ENCODE measurements at regions not wholly inside any gene's neighbourhood (a gene's known extent, or its start where the extent isn't known, plus 50 kb on each side); places are given as distances from the start of the nearest gene placed in this dataset.
A peak's percentile ranks its signal among the peaks of the same experiment; 100 is the strongest.

GRCh38 chr12:123044351-123044750, 63.9 kb downstream of the ARL6IP4 start:
- ATAC-seq (ENCODE audit: insufficient number of reproducible peaks, low FRiP score, low read depth), result no peak
- DNase-seq (ENCODE audit: low spot score), result no peak
- no peaks in the 10 kb centered on the region for H3K9me3 ChIP-seq
- peaks cover 7 to 33% of the 10 kb centered on the region in 2 donors for H3K4me1 ChIP-seq (ENCODE audit: control insufficient read depth in 1 of 2, low read depth in 2 of 2)
- peak overlapping the region; percentile 43 to 68 for H3K27ac ChIP-seq
- TF ChIP-seq, protein P1, sequence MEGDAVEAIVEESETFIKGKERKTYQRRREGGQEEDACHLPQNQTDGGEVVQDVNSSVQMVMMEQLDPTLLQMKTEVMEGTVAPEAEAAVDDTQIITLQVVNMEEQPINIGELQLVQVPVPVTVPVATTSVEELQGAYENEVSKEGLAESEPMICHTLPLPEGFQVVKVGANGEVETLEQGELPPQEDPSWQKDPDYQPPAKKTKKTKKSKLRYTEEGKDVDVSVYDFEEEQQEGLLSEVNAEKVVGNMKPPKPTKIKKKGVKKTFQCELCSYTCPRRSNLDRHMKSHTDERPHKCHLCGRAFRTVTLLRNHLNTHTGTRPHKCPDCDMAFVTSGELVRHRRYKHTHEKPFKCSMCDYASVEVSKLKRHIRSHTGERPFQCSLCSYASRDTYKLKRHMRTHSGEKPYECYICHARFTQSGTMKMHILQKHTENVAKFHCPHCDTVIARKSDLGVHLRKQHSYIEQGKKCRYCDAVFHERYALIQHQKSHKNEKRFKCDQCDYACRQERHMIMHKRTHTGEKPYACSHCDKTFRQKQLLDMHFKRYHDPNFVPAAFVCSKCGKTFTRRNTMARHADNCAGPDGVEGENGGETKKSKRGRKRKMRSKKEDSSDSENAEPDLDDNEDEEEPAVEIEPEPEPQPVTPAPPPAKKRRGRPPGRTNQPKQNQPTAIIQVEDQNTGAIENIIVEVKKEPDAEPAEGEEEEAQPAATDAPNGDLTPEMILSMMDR (IDR thresholded peaks at IDR 0.05), result no peak
- no peak overlapping the region for H3K4me3 ChIP-seq
- no peaks in the 10 kb centered on the region for H3K36me3 ChIP-seq
- H3K27me3 ChIP-seq (replicated peaks; ENCODE audit: insufficient read depth), result no peaks in the 10 kb centered on the region

- TF ChIP-seq, protein P1 (IDR thresholded peaks at IDR 0.05), result peak; percentile 79
- Histone ChIP-seq H3K4me3 (peak overlapping the region; percentile 10), H3K36me3 (no peaks in the 10 kb centered on the region), H3K27ac (peak overlapping the region; percentile 43 to 68), H3K4me1 (ENCODE audit: control insufficient read depth in 1 of 2, low read depth in 2 of 2) (peaks cover 5 to 25% of the 10 kb centered on the region in 2 donors), H3K27me3 (replicated peaks; ENCODE audit: insufficient read depth) (no peaks in the 10 kb centered on the region), H3K9me3 (no peaks in the 10 kb centered on the region)
- DNase-seq (ENCODE audit: low spot score), result peak; percentile 63
- ATAC-seq (ENCODE audit: insufficient number of reproducible peaks, low FRiP score, low read depth), result peak; percentile 87
Observed at GRCh38 chr12:123043536-123044001, 63.1 kb downstream of the ARL6IP4 start.

DNA sequence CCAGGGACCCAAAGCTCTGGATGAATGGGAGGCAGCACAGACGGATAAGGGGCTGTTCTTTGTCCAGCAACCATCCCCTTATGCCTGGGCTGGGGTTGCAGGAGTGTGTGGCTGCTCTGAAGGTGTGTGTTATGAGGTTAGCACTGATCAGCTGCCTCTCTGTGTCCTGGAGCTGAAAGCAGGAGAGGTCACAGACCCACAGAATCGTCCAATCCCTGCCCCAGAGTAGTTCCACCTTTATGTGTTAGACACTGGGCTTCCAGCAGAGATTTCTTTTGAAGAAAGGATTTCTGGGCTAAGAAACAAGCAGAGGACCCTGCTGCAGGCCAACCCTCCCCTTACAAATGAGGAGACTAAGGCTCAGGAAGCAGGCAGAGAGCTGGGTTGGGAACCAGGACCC, 62.4 kb downstream of the ARL6IP4 start:
- Histone ChIP-seq H3K4me3 (no peak overlapping the region), H3K27me3 (replicated peaks; ENCODE audit: insufficient read depth) (no peaks in the 10 kb centered on the region), H3K36me3 (no peaks in the 10 kb centered on the region), H3K9me3 (no peaks in the 10 kb centered on the region), H3K27ac (no peak overlapping the region), H3K4me1 (ENCODE audit: control insufficient read depth in 1 of 2, low read depth in 2 of 2) (peaks cover 5 to 24% of the 10 kb centered on the region in 2 donors)
- no peak for ATAC-seq (ENCODE audit: insufficient number of reproducible peaks, low FRiP score, low read depth)
- TF ChIP-seq, protein P1 (IDR thresholded peaks at IDR 0.05), result no peak
- DNase-seq (ENCODE audit: low spot score), result no peak

DNA sequence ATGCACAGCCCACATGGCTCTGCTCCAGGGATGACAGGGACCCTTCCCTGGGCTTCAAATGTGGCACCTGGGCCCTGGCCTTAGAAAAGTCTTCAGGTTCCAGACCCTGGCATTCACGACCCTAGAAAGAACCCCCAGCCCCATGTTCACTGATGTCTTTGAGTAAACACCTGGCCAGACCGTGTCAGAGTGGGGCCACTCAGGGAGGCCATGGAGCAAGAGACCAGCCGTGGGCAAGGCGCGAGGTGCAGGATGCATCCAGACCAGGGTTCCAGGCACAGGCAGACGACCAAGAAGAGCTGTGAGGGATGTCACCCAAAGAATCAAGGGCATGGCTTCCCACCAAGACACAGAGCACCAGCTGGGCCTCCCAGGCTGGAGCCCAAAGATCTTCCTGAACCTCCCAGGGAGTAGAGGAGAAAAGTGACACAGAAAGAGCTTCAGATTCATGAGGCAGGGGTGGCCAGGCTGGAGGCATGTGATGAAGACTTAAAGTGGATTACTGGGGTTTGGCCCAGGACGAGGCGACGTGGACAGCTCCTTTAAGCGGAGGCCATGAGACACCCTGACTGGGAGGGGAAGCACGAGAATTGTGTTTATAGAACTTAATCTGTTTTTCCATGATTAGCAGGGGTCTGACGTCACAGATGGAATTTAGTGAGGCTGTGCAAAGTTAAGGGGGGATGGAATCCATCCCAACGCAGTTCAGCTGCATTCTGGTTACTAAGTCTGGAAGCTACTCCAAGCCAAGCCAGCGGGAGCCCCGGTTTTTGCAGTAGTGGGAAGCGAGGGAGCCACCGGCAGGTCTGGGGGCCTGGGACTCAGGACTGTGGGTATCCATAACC, 61.6 kb downstream of the ARL6IP4 start:
- no peak for DNase-seq (ENCODE audit: low spot score)
- no peak overlapping the region for H3K4me3 ChIP-seq
- no peaks in the 10 kb centered on the region for H3K9me3 ChIP-seq
- no peak overlapping the region for H3K27ac ChIP-seq
- peaks cover 5 to 17% of the 10 kb centered on the region in 2 donors for H3K4me1 ChIP-seq (ENCODE audit: control insufficient read depth in 1 of 2, low read depth in 2 of 2)
- no peak for ATAC-seq (ENCODE audit: insufficient number of reproducible peaks, low FRiP score, low read depth)
- no peaks in the 10 kb centered on the region for H3K27me3 ChIP-seq (replicated peaks; ENCODE audit: insufficient read depth)
- H3K36me3 ChIP-seq, result no peaks in the 10 kb centered on the region
- TF ChIP-seq, protein P1 (IDR thresholded peaks at IDR 0.05), result no peak

- DNase-seq (ENCODE audit: low spot score) (no peak), ATAC-seq (ENCODE audit: insufficient number of reproducible peaks, low FRiP score, low read depth) (no peak)
- no peak overlapping the region for H3K27ac ChIP-seq
- H3K4me3 ChIP-seq, result no peak overlapping the region
- peaks cover 5 to 17% of the 10 kb centered on the region in 2 donors for H3K4me1 ChIP-seq (ENCODE audit: control insufficient read depth in 1 of 2, low read depth in 2 of 2)
- H3K27me3 ChIP-seq (replicated peaks; ENCODE audit: insufficient read depth), result no peaks in the 10 kb centered on the region
- H3K9me3 ChIP-seq, result no peaks in the 10 kb centered on the region
- no peaks in the 10 kb centered on the region for H3K36me3 ChIP-seq
- TF ChIP-seq, protein P1 (IDR thresholded peaks at IDR 0.05), result no peak
Observed at GRCh38 chr12:123041042-123041531, 60.6 kb downstream of the ARL6IP4 start.
